ENCODE measurements at regions not wholly inside any gene's neighbourhood (a gene's known extent, or its start where the extent isn't known, plus 50 kb on each side); places are given as distances from the start of the nearest gene placed in this dataset.

- no peaks in the 10 kb centered on the region for H3K27me3 ChIP-seq (replicated peaks; ENCODE audit: insufficient read depth, low read depth, low read length, poor library complexity)
- no peak for TF ChIP-seq EZH2 (IDR thresholded peaks at IDR 0.05; ENCODE audit: borderline replicate concordance, low read depth, low read length, poor library complexity, severe bottlenecking)
- TF ChIP-seq CTCF (conservative IDR thresholded peaks at IDR 0.05; ENCODE audit: low read depth, low read length): no peak
- intact Hi-C loops (cut with micrococcal nuclease; ENCODE audit: unreplicated experiment): no loop called here
- H3K4me3 ChIP-seq (ENCODE audit: low read depth, low read length, poor library complexity, severe bottlenecking): no peak overlapping the region
- H3K9me3 ChIP-seq (ENCODE audit: low read depth, low read length, poor library complexity, severe bottlenecking): peaks cover 4% of the 10 kb centered on the region
- no TSS peak for BruUV-seq (replicated peaks)
- ChIA-PET CTCF (no interaction called here), POLR2A (ENCODE audit: low non-redundant PET) (no interaction called here)
- no peak for DNase-seq (ENCODE audit: low spot score)
- no peaks in the 10 kb centered on the region for H3K4me1 ChIP-seq (ENCODE audit: insufficient read depth, low read length, poor library complexity, severe bottlenecking)
- no peak overlapping the region for H3K27ac ChIP-seq (ENCODE audit: low read depth, low read length, poor library complexity, severe bottlenecking)
- H3K36me3 ChIP-seq (ENCODE audit: insufficient read depth, low read length, poor library complexity, severe bottlenecking): no peaks in the 10 kb centered on the region
Measured at GRCh38 chr3:22986958-22987357, 216.2 kb upstream of the UBE2E2 start.

GRCh38 chr3:22988566-22988965, 214.6 kb upstream of the UBE2E2 start:
- CTCF ChIA-PET: no interaction called here
- POLR2A ChIA-PET (ENCODE audit: low non-redundant PET): no interaction called here
- no peak for DNase-seq (ENCODE audit: low spot score)
- Histone ChIP-seq H3K4me1 (ENCODE audit: insufficient read depth, low read length, poor library complexity, severe bottlenecking) (no peaks in the 10 kb centered on the region), H3K9me3 (ENCODE audit: low read depth, low read length, poor library complexity, severe bottlenecking) (peaks cover 4% of the 10 kb centered on the region), H3K36me3 (ENCODE audit: insufficient read depth, low read length, poor library complexity, severe bottlenecking) (no peaks in the 10 kb centered on the region), H3K4me3 (ENCODE audit: low read depth, low read length, poor library complexity, severe bottlenecking) (no peak overlapping the region), H3K27me3 (replicated peaks; ENCODE audit: insufficient read depth, low read depth, low read length, poor library complexity) (no peaks in the 10 kb centered on the region), H3K27ac (ENCODE audit: low read depth, low read length, poor library complexity, severe bottlenecking) (no peak overlapping the region)
- no TSS peak for BruUV-seq (replicated peaks)
- intact Hi-C loops (cut with micrococcal nuclease; ENCODE audit: unreplicated experiment): no loop called here
- TF ChIP-seq EZH2 (IDR thresholded peaks at IDR 0.05; ENCODE audit: borderline replicate concordance, low read depth, low read length, poor library complexity, severe bottlenecking) (no peak), CTCF (conservative IDR thresholded peaks at IDR 0.05; ENCODE audit: low read depth, low read length) (no peak)

- H3K27me3 ChIP-seq (replicated peaks; ENCODE audit: insufficient read depth, low read depth, low read length, poor library complexity): no peaks in the 10 kb centered on the region
- CTCF ChIA-PET: no interaction called here
- DNase-seq (ENCODE audit: low spot score): no peak
- intact Hi-C loops (cut with micrococcal nuclease; ENCODE audit: unreplicated experiment): no loop called here
- H3K4me3 ChIP-seq (ENCODE audit: low read depth, low read length, poor library complexity, severe bottlenecking): no peak overlapping the region
- peaks cover 4% of the 10 kb centered on the region for H3K9me3 ChIP-seq (ENCODE audit: low read depth, low read length, poor library complexity, severe bottlenecking)
- H3K27ac ChIP-seq (ENCODE audit: low read depth, low read length, poor library complexity, severe bottlenecking): no peak overlapping the region
- BruUV-seq (replicated peaks): no TSS peak
- H3K4me1 ChIP-seq (ENCODE audit: insufficient read depth, low read length, poor library complexity, severe bottlenecking): no peaks in the 10 kb centered on the region
- POLR2A ChIA-PET (ENCODE audit: low non-redundant PET): no interaction called here
- no peaks in the 10 kb centered on the region for H3K36me3 ChIP-seq (ENCODE audit: insufficient read depth, low read length, poor library complexity, severe bottlenecking)
- TF ChIP-seq EZH2 (IDR thresholded peaks at IDR 0.05; ENCODE audit: borderline replicate concordance, low read depth, low read length, poor library complexity, severe bottlenecking): no peak
- no peak for TF ChIP-seq CTCF (conservative IDR thresholded peaks at IDR 0.05; ENCODE audit: low read depth, low read length)
Measured at GRCh38 chr3:22989716-22990115, 213.4 kb upstream of the UBE2E2 start.
